Kasumi-1 (cell line): ENCODE measurements at regions not wholly inside any gene's neighbourhood (a gene's known extent, or its start where the extent isn't known, plus 50 kb on each side); places are given as distances from the start of the nearest gene placed in this dataset.

Source experiments
- DNase-seq, 2 experiments: peaks; one replicate each; lab custom pipeline; 2025; lab: John Stamatoyannopoulos, UW

DNA sequence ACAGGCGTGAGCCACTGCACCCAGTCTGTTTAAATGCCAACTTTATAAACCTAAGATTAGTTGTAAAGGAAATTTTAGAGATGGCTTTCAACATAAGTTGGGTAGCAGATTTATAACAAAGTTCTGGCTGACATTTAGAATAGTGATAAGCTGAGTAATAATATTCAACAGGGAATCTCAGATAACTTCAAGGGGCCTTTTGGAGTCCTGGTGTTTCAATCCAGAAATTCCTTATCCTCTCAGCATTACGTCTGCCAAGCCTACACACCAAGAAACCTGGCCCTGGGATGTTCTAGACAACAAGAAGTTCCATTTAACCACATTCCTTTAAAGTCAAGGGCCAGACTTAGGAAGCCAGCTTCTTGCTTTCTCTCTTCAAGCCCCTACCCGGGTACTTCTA lies 59.5 kb upstream of the DYRK2 start:
- no peak for DNase-seq

- no peak for DNase-seq
These were observed 58.3 kb upstream of the DYRK2 start for GRCh38 chr12:67590149-67590790.

DNA sequence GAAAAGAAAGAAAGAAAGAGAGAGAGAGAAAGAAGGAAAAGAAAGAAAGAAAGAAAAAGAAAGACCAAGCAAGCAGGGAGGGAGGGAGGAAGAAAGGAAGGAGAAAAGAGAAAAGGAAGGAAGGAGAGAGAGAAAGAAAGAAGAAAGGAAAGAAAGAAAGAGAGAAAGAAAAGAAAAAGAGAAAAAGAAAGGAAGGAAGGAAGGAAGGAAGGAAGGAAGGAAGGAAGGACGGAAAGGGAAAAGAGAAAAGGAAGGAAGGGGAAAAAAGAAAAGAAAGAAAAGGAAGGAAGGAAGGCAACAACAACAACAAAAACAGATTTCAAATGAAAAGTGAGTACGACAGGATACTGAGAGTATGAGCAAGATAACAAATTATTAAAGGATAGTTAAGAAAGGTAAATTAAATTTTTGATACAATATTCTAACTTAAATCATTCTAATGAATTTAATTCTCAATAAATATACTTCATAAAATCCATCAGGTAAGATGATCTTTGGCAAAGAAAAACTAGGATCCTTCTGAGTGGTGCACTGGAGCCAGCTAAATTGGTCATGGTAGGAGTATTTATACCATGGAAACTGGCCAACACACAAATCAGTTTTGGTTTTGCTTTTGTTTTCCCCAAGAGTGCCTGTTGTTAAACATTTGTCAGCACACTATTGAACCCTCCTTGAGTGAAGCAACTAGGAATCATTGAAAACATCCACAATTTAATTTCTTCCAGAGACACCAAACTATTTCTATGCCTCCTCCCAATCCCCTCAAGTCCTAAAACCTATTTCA lies 56.1 kb upstream of the DYRK2 start:
- DNase-seq, result no peak

DNA sequence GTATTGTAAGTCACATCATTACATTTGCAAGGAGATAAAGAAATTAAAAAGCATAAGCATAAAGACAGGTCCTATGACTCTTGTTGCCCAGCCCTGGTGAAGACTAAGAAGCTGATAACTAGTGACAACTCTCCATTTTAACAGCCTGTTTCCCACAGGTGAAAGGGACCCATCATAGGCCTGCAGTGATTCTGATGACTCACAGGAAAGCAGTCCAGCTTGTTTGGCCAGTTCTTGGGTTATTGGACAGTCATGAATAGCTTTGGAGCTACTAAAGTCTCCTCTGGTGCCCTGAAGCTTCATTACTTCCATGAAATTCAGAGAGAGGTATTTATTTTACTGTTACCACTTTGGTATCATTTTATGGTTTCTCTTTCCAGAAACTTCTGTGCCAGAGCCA lies 55.5 kb upstream of the DYRK2 start:
- no peak for DNase-seq

GRCh38 chr12:67593461-67594330 lies 54.8 kb upstream of the DYRK2 start:
- no peak for DNase-seq

DNA sequence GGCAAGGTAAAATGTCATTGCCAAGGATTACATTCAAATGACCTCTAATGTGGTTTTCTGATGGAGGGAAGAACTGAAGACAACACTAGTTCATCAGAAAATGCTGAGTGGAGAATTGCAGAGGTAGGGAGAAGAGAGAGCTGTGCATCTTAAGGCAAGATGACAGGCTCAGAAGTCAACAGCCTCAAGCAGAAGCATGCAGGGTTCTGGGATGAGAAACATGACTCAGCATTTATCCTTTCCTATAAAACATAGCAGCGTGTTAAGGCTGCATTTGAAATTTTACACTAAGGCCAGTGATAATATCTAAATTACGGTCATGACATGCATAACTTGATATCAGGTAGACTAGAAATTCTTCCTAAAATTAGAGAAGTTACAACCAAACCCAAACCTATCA lies 53.7 kb upstream of the DYRK2 start:
- DNase-seq, result no peak

DNA sequence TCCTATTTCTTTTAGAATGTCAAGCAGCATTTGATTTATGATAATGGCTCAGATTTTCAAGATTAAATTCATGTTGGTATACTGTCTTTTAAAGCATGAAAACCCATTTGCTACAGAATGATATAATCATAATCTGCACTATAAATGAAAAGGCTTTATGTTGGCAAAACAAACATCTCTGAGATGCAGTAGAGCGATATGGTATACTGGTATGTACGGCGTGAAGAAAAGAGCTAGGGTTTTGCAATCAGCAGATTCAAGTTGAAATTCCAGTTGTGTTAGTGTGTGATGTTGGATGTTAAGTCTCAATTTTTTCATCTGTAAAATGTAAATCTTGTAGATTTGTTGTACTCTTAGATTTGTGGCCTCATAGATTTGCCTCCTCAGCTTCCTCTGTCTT lies 53.2 kb upstream of the DYRK2 start:
- no peak for DNase-seq

GRCh38 chr12:67598598-67598997 lies 49.9 kb upstream of the DYRK2 start:
- DNase-seq, result no peak
